ENCODE measurements at regions not wholly inside any gene's neighbourhood (a gene's known extent, or its start where the extent isn't known, plus 50 kb on each side); places are given as distances from the start of the nearest gene placed in this dataset.

- TF ChIP-seq CTCF (conservative IDR thresholded peaks at IDR 0.05 in 1 of 2, IDR thresholded peaks at IDR 0.05 in 1 of 2; ENCODE audit: extremely low read depth in 1 of 2, insufficient read depth in 1 of 2, low read depth in 1 of 2, low read length in 2 of 2): no peak
- TF ChIP-seq EZH2 (IDR thresholded peaks at IDR 0.05; ENCODE audit: borderline replicate concordance, low read length): no peak
Observed at GRCh38 chr9:89768051-89768450, 163.2 kb downstream of the GADD45G start.

All from mammary epithelial cell (primary cell).